Nephron progenitor cell (in vitro differentiated cells): ENCODE measurements at regions not wholly inside any gene's neighbourhood (a gene's known extent, or its start where the extent isn't known, plus 50 kb on each side); places are given as distances from the start of the nearest gene placed in this dataset.

Source experiments
- DNase-seq: peaks from one replicate; pipeline ENCODE4 v3.0.0; 2021
- H3K27ac Mint-ChIP-seq: 2 replicates; pipeline ENCODE4 v1.8.0; 2021; ENCODE audit warnings: mild to moderate bottlenecking, moderate library complexity, mixed read lengths
- H3K27me3 Mint-ChIP-seq: 2 replicates; pipeline ENCODE4 v1.8.0; 2021; ENCODE audit warnings: mild to moderate bottlenecking, low read depth, mixed read lengths; ENCODE audit not compliant: poor library complexity
- H3K36me3 Mint-ChIP-seq: 2 replicates; pipeline ENCODE4 v1.8.0; 2021; ENCODE audit warnings: low read depth, mixed read lengths
- H3K4me1 Mint-ChIP-seq: 2 replicates; pipeline ENCODE4 v1.8.0; 2021; ENCODE audit warnings: mixed read lengths
- H3K4me3 Mint-ChIP-seq: 2 replicates; pipeline ENCODE4 v1.8.0; 2021; ENCODE audit warnings: mild to moderate bottlenecking, moderate library complexity, mixed read lengths
- H3K9me3 Mint-ChIP-seq: 2 replicates; pipeline ENCODE4 v1.8.0; 2021; ENCODE audit warnings: mild to moderate bottlenecking, moderate library complexity, mixed read lengths
- TF ChIP-seq, protein P1 (sequence below): fragments of 200-600 bp; sonication (generic); IDR thresholded peaks from 2 replicates; pipeline ENCODE4 v1.5.0; 2021; ENCODE audit warnings: antibody characterized with exemption

DNA sequence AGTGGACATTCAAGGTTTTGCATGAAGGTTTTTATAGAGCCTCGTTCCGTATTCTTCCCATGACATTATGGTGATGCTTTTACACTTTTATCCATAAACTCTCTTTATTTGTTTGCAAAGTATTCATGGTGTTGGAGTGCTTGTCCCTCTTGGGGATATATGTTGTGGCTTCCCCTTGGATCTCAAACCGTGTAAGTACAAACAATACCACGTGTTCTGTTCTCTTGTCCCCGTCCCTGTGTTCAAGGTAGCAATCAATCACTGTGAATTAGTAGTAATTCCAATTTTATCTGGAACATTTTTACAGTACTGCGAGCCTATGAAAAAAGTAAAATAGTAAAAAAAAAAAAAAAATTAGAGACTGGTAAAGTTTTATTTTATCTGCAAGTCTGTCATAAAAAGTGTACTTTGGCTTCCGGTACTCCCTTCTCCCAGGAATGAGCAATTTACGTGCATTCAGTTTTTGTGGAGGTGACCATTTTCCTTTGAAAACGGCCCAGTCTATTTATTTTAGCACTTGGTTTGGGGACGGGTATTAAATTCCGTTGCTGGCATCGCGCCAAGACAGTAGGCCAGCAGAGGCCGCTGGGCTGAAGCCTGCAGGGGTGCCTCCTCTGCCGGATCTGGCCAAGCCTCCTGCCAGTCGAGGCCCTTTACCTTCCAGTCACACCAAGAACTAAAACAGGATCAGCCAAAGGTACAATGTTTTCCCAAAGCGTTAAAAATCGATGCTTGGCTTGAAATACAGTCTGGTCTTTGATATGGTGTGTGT, 175.7 kb downstream of the SOCS6 start:
- Mint-ChIP-seq H3K27ac (no peak overlapping the region), H3K36me3 (no peaks in the 10 kb centered on the region), H3K9me3 (no peaks in the 10 kb centered on the region), H3K4me1 (peaks cover 27% of the 10 kb centered on the region), H3K4me3 (peak overlapping the region; percentile 82), H3K27me3 (peaks cover 15% of the 10 kb centered on the region)
- peak; percentile 82 for DNase-seq
- TF ChIP-seq, protein P1, sequence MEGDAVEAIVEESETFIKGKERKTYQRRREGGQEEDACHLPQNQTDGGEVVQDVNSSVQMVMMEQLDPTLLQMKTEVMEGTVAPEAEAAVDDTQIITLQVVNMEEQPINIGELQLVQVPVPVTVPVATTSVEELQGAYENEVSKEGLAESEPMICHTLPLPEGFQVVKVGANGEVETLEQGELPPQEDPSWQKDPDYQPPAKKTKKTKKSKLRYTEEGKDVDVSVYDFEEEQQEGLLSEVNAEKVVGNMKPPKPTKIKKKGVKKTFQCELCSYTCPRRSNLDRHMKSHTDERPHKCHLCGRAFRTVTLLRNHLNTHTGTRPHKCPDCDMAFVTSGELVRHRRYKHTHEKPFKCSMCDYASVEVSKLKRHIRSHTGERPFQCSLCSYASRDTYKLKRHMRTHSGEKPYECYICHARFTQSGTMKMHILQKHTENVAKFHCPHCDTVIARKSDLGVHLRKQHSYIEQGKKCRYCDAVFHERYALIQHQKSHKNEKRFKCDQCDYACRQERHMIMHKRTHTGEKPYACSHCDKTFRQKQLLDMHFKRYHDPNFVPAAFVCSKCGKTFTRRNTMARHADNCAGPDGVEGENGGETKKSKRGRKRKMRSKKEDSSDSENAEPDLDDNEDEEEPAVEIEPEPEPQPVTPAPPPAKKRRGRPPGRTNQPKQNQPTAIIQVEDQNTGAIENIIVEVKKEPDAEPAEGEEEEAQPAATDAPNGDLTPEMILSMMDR, result peak; percentile 8

DNA sequence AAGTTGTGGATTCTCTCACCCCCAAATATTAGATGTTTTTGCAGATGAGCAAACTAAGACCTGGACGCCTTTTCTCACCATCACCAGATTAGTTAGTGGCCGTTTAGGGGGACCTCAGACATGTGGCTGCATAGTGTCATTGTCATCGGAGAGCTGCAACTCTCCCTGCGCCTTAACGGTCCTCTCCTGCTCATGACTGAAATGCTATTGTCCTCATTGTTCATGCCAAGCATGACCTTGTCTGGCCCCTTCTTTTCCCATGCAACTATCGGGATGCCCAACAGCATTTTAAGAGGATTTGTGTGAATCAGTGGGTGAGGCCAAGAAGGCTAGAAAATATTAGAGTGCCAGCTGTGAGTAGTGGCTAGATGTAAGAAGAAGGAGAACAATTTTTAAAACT, 174.2 kb downstream of the SOCS6 start:
- no peaks in the 10 kb centered on the region for H3K9me3 Mint-ChIP-seq
- no peaks in the 10 kb centered on the region for H3K36me3 Mint-ChIP-seq
- no peak for DNase-seq
- no peak overlapping the region for H3K4me3 Mint-ChIP-seq
- TF ChIP-seq, protein P1, result no peak
- H3K4me1 Mint-ChIP-seq, result peaks cover 27% of the 10 kb centered on the region
- no peak overlapping the region for H3K27ac Mint-ChIP-seq
- H3K27me3 Mint-ChIP-seq, result peaks cover 15% of the 10 kb centered on the region

DNA sequence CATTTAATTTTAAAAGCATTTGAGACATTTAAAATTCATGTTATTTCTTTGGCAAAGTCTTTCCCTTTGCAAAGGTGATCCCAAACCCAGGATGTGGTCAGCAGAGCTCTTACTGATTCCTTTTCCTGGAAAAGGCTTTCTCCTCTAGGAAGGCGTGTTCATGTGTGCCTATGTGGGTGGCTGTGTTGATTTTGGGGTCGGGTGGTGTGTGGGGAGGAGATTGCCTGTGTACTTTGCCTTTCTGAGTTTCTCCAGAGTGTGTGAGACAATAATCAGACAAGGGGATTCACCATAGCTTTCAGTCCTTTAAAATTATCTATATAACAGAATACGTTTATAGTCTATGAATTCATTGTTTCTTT, 173.2 kb downstream of the SOCS6 start:
- H3K9me3 Mint-ChIP-seq, result no peaks in the 10 kb centered on the region
- peaks cover 15% of the 10 kb centered on the region for H3K27me3 Mint-ChIP-seq
- TF ChIP-seq, protein P1, result no peak
- H3K4me3 Mint-ChIP-seq, result no peak overlapping the region
- H3K27ac Mint-ChIP-seq, result no peak overlapping the region
- DNase-seq, result no peak
- H3K36me3 Mint-ChIP-seq, result no peaks in the 10 kb centered on the region
- peaks cover 27% of the 10 kb centered on the region for H3K4me1 Mint-ChIP-seq

DNA sequence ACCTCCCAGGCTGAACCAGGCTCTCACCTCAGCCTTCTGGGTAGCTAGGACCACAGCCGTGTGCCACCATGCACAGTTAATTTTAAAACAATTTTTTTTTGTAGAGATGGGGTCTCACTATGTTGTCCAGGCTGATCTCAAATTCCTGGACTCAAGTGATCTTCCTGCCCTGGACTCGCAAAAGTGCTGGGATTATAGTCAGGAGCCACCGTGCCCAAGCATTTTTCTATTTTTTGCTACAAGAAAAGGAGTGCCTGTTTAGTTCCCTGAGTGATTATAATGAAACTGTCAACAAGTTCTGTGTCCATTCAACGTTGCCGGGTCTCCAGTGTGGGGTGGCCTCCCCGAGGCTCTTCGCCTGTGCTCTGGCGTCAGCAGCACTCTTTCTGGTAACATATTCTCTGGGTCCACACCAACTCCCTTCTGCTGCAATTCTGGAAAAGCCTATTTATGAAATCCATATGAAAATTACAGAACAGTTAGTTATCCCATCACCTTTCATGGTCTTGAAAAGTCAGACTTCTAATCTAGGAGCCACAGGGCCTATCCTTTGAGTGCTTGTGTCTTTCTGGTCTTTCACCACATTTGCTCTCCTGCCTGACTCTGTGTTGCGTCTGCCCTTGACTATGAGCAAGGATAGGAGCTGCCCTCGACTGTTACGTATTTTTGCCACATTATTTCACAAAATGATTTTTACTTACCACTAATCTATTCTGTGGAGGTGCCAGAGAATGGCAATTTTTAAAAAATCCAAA, 172.7 kb downstream of the SOCS6 start:
- no peak overlapping the region for H3K27ac Mint-ChIP-seq
- TF ChIP-seq, protein P1, result no peak
- peaks cover 27% of the 10 kb centered on the region for H3K4me1 Mint-ChIP-seq
- DNase-seq, result no peak
- H3K36me3 Mint-ChIP-seq, result no peaks in the 10 kb centered on the region
- H3K4me3 Mint-ChIP-seq, result no peak overlapping the region
- H3K27me3 Mint-ChIP-seq, result peaks cover 15% of the 10 kb centered on the region
- no peaks in the 10 kb centered on the region for H3K9me3 Mint-ChIP-seq

DNA sequence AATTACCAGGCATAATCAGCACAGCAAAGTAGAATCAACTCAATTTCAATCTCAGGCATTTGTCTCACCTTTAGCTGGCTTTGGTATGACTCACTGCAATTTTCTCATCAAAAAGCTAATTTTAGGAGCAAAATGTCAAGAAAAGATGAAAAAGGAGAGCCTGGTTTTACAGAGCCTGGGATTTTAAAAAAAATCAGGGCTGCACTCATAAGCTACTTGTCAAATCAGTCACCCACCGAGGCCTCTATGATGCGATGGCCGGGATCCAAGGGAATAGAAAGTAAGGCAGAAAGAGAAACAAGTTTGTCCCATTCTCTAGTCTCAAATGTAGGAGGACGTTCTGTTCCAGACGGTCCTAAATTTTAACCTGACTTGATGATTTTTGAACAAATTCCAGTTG, 170.9 kb downstream of the SOCS6 start:
- no peak for DNase-seq
- H3K36me3 Mint-ChIP-seq, result no peaks in the 10 kb centered on the region
- TF ChIP-seq, protein P1, result no peak
- no peak overlapping the region for H3K4me3 Mint-ChIP-seq
- H3K9me3 Mint-ChIP-seq, result no peaks in the 10 kb centered on the region
- H3K27ac Mint-ChIP-seq, result no peak overlapping the region
- H3K27me3 Mint-ChIP-seq, result peaks cover 15% of the 10 kb centered on the region
- H3K4me1 Mint-ChIP-seq, result peaks cover 27% of the 10 kb centered on the region
